Stimulated activated CD4-positive, alpha-beta T cell treated with anti-CD3 and anti-CD28 coated beads, Interleukin-12 subunit alpha, Interleukin-12 subunit beta, amount 100 ng/mL, for 24 hours (primary cell): ENCODE measurements at regions not wholly inside any gene's neighbourhood (a gene's known extent, or its start where the extent isn't known, plus 50 kb on each side); places are given as distances from the start of the nearest gene placed in this dataset.
"Not testable (repeated sequence)": the region's sequence is repeated elsewhere in the genome, so short reads cannot be mapped to it uniquely, and the experiment has no call there.

Experiments used
- DNase-seq, 2 experiments: peaks; one replicate each; pipeline ENCODE4 v3.0.0-alpha.2; 2020; ENCODE audit warnings: low read depth in 2 of 2

DNA sequence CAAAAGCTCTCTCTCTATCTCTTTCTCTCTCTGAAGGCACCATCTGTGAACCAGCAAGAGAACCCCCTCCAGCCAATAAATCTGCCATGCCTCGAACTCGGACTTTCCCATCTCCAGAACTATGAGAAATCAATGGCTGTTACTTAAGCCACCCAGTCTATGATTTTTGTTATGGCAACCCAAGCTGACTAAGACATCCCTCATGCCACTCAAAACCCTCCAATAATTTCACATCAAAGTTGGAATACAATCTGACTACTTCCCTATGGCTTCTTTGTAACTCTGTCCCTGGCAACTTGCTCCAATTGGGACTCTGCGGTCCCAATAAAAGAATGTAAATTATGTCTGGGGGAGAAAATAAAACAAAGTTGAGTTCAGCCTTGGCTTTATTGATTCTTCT lies 265.7 kb downstream of the SHOX start:
- no peak for DNase-seq

DNA sequence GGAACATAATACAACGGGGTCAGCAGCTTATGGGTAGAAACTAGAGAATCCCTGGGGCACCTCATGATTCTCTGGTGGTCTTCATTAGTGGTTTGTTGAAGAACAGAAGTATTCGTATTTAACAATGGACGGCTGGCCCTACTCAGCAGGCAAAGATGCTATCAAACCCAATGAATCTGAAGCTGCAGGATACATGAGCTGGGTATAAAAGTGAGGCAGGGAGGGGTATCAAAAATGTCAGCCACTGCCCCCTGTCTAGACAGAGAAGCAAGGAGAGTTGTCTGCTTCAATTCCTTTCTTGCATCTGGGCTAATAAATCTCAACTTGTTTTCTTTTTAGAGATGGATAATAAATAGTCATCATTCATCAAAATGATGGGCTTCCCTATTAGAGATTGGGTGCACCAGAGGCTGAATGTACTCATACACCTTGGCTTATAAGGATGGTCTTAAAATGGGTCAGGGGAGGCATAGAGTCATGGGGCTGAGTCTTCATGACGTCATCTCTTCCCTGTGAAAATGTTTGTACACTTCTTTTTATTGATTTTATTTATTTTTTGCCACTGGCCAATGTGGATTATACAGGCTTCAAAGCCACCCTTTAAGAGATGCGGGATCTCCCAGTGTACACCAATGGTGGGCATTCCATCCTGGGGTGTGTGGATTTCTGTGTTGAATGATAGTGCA lies 259.5 kb downstream of the SHOX start:
- no peak for DNase-seq

DNA sequence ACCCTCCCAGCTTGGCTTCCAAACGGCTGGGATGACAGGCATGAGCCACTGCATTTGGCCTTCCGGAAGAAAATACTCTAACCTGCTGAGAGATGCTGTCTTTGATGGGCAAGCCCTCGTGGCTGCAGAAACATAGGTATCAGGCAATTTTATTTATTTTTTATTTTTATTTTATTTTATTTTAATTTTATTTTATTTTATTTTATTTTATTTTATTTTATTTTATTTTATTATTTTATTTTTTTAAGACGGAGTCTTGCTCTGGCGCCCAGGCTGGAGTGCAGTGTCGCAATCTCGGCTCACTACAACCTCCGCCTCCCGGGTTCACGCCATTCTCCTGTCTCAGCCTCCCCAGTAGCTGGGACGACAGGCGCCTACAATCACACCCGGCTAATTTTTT lies 257.1 kb downstream of the SHOX start:
- not testable (repeated sequence) for DNase-seq

DNA sequence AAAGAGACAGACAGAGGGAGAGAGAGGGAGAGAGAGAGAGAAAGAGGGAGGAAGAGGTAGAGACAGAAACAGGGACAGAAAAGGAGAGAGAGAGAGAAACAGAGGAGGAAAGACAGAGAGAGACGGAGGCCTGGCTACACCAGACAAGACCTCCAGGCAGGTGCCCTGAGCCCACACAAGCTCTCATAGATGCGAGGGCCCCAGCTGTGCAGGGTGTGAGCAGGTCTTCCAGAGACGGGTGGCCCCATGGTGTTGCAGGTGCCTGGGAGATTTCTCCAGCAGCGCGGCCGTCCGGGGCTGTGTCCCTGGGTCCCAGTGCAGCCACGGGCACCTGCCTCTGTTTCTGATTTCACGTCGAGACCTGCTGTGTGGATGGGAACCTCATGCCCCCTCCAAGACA lies 253.0 kb downstream of the SHOX start:
- DNase-seq: no peak

DNA sequence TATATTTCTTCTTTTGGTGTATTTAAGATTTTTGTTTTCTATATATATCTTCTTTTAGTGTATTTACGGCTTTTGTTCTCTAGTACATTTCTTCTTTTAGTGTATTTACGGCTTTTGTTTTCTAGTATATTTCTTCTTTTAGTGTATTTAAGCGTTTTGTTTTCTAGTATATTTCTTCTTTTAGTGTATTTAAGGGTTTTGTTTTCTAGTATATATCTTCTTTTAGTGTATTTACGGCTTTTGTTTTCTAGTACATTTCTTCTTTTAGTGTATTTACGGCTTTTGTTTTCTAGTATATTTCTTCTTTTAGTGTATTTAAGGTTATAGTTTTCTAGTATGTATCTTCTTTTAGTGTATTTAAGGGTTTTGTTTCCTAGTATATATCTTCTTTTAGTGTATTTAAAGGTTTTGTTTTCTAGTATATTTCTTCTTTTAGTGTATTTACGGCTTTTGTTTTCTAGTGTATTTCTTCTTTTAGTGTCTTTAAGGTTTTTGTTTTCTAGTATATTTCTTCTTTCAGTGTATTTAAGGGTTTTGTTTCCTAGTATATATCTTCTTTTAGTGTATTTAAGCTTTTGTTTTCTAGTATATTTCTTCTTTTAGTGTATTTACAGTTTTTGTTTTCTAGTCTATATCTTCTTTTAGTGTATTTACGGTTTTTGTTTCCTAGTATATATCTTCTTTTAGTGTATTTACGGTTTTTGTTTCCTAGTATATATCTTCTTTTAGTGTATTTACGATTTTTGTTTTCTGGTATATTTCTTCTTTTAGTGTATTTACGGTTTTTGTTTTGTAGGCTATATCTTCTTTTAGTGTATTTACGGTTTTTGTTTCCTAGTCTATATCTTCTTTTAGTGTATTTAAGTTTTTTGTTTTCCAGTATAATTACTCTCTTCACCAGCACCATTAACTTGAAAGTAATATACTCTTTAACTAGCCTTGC lies 249.4 kb downstream of the SHOX start:
- DNase-seq: not testable (repeated sequence)

DNA sequence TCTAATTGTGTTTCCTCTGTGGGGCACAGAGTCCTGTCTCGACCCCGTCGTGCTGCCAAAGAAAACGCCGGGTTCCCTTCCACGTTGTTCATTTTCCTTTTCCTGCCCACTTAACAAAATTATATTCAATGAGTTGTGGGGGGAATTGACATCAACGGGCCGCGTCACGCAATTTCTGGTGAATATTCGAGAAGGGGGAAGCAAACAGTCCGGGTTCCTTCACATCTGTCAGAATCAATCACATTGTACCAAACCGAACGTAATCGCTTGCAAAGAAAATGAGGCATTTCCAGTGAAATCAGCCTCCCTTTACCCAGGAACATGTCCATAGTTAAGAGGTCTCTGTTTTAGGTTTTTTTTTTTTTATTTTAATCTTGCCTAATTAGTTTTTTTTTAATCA lies 243.5 kb downstream of the SHOX start:
- no peak for DNase-seq

DNA sequence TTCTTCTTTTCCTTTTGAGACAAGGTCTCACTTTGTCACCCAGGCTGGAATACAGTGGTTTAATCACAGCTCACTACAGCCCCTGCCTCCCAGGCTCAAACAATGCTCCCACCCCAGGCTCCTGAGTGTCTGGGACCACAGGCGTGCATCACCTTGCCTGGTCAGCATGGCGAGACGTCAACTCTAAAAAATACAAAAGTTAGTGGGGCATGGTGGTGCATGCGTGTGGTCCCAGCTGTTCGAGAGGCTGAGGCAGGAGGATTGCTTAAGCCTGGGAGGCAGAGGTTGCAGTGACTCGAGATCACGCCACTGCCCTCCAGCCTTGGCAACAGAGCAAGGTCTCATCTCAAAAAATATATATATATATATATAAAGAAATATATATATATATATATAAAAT lies 242.4 kb downstream of the SHOX start:
- DNase-seq: no peak

DNA sequence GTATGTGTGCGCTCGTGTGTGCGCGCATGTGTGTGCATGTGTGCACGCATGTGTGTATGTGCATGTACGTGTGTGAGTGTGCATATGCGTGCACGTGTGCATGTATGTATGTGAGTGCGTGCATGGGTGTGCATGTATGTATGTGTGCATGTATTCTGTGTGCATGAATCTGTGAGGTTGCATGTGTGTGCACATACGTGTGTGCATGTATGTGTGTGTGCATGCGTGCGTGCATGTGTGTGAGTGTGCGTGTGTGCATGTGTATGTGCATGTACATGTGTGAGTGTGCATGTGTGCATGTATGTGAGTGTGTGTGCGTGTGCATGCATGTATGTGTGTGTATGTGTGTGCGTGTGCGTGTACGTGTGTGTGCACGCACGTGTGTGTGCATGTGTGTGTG lies 241.5 kb downstream of the SHOX start:
- DNase-seq: no peak

DNA sequence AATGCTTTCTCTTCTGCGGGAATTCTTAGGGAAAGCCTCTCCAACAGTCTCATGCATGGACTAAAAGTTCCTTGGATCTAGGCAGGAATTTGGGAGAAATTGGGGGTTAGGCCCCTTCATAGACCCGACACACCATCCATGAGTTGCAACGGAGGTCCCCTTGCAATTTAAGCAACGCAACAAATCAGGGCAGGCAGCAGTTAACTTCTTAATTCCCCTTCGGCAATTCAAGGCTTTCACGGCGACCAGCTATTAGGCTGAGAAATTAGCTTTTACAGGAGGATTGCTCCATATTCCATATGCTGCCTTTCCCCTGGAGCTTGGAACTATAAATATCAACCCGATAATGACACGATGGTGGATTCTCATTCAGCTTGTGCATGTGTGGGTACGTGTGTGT lies 241.0 kb downstream of the SHOX start:
- DNase-seq: no peak

DNA sequence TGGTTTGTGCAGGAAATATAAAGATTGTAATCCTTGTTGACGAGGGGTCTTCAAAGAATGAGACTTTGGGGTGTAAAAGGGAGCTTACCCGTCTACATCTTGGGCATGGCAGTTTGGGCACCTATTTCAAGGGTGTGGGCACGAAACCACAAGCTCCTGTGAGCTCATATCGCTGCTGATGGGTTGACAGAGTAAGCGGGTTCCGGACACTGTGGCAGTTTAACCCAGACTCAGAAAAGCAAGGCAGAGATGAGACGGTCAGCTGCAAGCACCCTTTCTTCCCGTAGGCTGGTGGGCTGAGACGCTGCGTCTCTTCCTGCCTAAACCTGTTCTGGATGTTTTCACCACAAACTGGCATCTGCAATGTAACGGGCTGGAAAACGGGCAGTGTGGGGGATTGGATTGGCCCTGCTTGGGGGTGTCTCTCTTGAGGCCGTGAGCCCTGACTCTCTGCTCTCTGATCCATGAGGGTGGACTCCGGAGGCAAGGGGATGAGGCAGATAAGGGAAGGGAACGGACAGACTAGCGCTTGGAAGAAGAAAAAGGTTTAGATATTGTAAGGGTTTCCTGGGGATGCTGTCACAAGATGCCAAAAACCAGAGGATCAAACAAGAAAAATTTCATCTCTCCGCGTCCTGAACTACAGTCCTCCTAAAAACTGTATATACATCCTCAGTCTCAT lies 237.5 kb downstream of the SHOX start:
- no peak for DNase-seq

DNA sequence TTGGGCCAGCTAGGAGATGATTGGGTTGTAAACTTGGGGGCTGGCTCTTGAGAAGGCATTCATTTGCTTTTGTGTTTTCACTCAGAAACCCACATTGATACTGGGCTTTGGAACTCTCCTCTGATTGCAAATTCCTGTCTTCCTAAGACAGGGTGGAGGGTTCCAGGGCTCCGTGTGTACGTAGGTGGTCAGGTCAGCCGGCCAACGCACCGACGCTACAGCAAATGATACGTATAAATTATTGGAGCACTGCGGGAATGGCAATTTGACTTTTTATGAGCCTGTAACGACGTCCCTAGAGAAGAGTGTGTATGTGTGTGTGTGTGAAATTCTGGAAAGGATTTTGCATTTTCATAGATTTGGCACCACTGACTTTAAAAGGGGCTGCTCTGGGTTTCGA lies 236.9 kb downstream of the SHOX start:
- no peak for DNase-seq

DNA sequence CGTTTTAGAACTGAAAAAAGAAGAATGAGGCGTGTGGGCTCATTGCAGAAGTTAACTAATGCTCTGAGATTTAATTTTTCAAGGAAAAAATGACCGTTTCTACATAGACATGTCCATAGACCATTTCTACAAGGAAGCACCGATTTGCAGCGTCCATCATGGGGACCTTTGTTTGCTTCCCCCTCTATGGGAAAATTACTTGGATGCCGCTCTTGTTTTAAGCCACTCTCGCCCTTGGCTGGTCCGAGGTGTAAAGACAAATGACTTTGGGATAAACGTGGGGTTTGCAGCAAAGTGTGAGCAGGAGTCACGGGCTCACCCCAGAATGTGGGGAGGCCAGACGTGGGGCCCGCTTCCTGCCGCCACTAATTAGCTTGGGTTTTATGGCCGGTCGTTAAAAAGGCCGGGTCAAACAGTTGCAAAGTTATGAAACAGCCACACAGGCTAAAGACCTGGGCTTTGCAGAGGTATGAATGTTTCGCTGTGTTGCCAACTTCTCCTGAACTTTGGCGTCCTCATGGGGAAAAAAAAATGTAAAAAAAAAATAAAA lies 235.9 kb downstream of the SHOX start:
- no peak for DNase-seq

DNA sequence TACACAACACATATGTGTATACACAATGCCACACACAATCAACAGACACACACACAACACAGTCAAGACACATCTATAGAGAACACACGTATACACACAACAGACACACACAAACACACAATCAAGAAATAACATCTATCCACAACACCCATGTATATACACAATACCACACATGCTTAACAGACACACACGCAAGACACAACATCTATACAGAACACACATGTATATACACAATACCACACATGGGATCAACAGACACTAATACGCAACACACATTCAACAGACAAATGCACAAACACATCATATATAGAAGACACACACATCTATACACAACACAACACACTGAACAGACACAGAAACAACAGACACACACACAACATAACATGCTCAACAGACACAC lies 234.8 kb downstream of the SHOX start:
- DNase-seq: no peak

DNA sequence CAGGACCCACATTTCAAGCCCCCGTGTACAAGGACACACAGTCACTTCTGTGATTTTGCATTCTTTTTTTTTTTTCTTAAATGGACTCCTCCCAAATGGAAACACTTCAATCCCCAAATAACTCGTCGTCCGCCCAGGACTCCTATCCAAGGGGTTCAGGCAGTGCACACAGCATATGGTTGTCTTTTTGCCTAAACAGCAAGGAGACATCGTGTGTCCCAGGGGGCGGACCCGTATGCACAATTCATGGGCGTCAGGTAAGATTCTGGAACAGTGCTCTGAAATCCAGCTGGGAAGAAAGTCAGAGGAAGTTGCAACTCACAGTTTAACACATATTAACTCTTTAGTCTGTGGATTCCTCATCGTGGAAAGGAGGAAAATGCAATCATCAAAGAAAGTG lies 231.3 kb downstream of the SHOX start:
- DNase-seq: no peak

DNA sequence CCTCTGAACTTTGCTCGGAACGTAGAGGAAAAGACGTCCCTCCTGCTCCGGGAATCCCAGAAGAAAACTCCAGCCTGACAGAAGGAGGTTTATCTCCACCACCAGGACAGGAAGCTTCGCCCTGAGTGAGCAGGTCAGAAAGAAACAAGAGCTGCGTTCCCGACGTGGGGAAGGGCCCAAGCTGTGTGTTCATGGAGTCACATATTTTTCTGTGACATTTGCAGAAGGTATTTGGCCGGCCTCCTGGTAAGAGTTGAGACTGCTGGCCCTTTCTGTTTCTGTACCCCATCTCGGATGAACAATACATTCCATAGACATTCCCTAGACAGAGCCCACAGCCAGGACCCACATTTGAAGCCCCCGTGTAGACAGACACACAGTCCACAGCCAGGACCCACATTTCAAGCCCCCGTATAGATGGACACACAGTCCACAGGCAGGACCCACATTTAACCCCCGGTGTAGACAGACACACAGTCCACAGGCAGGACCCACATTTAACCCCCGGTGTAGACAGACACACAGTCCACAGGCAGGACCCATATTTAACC lies 230.8 kb downstream of the SHOX start:
- no peak for DNase-seq

DNA sequence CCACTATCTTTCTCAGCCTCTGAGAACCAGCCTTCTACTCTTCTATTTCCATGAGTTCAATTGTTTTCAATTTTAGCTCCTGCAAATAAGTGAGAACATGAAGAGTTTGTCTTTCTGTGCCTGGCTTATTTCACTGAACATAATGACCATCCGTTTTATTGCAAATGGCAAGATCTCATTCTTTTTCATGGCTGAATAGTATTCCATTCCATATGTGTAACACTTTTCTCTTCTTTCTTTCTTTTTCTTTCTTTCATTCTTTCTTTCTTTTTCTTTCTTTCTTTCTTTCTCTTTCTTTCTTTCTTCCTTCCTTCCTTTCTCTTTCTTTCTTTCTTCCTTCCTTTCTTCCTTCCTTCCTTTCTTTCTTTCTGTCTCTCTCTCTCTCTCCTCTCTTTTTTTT lies 228.7 kb downstream of the SHOX start:
- no peak for DNase-seq

DNA sequence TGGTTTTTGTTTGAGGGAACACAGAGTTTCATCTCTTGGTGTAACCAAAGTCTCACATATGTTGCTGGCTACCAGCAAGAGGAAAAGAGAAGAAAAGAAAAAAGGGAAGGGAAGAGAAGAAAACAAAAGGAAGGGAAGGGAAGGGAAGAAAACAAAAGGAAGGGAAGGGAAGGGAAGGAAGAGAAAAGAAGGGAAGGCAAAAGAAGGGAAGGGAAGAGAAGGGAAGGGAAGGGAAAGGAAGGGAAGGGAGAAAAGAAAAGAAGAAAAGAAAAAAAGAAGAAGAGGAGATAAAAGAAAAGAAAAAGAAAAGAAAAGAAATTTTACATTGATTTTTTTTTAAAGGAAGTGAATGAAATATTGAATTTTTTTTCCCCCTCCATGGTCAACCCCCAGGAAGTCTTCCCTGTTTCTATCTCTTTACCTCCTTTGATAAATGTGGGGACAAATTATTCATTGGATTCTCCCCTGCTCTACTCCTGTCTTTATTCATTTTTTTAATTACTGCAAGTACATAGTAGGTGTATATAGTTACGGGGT lies 228.0 kb downstream of the SHOX start:
- no peak for DNase-seq

DNA sequence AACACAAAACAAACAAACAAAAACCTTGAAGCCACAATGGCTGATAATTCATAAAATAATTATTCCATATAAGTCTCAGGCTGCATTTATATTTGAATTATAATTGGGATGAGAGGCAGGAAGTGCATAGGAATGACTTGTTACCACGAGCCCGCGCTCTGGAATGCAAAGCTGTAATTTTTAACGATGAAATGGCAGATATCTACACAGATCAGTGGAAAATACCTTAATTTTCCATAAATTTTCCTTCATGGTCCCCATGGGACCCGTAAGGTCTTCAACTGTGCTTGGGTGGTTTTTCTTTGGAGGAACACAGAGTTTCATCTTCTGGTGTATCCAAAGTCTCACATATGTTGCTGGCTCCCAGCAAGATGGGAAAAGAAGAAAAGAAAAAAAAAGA lies 226.8 kb downstream of the SHOX start:
- DNase-seq: no peak

DNA sequence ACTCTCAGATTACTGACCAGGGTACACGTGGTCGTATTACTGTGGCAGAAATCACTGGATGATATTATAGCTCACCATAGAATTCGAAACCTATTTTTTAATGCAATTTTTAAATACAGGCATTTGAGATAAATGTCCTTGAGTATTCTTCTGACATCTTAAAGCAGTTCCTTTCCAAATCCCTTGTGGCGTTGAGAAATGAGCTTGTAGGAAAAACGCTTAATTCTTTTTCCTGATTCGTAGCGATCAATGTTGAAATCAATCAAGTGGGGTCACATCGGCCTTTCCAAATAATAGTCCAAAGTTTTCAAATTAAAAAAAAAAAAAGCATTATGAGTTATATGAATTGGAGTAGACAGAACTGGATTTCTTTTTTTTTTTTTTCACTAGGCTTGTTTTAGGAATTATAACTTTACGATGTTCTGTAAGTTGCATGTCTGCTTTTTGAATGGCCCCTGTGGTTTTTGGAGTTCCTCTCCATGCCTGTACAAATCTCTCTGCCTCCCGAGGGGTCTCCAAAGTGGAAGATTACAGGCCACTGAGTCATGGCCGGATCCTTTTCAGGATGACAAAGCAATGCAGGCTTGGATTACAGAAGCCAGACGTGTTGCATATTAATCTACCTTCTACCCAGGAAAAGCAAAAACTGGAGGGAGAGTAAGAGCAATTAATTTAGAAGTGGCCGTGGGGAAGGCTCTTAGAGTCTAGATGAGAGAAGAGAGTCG lies 226.1 kb downstream of the SHOX start:
- DNase-seq: no peak

DNA sequence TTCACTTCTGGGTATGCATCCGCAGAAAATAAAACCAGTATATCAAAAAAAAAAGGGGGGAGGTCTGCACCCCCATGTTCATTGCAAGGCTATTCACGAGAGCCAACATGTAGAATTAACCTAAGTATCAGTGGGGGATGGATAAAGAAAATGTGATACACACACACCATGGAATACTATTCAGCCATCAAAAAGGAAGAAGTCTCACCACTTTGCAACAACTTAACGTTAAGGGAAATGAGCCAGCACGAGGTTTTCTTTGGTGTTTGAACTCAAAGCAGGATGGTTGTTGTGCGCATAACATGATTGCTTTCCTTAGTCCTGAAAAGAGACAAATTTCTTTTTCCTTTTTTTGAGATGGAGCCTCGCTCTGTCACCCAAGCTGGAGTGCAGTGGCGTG lies 222.7 kb downstream of the SHOX start:
- DNase-seq: no peak

DNA sequence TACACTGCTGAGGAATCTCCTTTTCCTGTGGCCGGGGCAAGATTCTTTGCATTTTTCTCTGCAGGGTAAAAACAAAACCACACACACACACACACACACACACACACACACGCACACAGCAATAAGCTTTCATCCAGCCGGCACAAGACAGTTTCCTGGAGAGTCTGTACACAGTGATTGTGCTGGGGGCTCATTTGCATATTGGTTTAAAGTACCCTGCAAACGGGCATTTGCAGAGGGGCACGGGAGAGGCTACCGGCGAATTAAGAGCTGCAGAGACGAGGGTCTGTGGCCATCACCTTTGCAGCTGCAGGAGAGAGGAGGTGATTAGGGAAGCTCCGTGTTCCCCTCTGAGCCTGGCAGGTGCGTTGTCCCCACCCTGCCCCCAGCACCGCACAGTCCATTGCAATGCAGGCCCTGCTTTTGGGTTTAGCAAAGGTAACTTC lies 219.9 kb downstream of the SHOX start:
- no peak for DNase-seq
